GM19043 (cell line): ENCODE measurements at regions not wholly inside any gene's neighbourhood (a gene's known extent, or its start where the extent isn't known, plus 50 kb on each side); places are given as distances from the start of the nearest gene placed in this dataset.
"Not testable (repeated sequence)": the region's sequence is repeated elsewhere in the genome, so short reads cannot be mapped to it uniquely, and the experiment has no call there.

Experiments used
- ATAC-seq: cut with Tn5 transposase; IDR thresholded peaks from one replicate; pipeline ENCODE4 v1.9.1; 2021; ENCODE audit warnings: low read depth; ENCODE audit not compliant: unreplicated experiment

DNA sequence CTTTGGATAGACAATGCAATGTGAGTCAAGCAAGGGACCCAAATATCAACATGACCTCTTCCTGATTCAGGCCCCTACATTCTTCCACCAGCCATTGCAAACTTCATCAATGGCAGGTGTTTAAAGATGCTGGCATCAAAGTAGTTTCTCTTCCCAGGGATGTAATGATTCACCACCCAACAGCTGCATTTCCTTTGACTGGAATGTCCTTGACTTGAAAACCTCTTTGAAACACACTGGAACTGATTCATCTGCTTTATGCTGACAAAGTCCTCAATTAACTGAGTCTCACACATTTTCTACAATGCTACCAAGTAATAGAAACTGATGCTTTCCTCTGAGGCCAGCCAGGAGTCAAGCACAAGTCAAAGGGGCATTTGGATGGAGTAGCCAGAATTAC, 385.5 kb downstream of the GBE1 start:
- no peak for ATAC-seq

- ATAC-seq = no peak
These were observed 397.0 kb downstream of the GBE1 start for GRCh38 chr3:81364411-81364810.

- ATAC-seq = no peak
These were observed 397.6 kb downstream of the GBE1 start for GRCh38 chr3:81363816-81364215.

DNA sequence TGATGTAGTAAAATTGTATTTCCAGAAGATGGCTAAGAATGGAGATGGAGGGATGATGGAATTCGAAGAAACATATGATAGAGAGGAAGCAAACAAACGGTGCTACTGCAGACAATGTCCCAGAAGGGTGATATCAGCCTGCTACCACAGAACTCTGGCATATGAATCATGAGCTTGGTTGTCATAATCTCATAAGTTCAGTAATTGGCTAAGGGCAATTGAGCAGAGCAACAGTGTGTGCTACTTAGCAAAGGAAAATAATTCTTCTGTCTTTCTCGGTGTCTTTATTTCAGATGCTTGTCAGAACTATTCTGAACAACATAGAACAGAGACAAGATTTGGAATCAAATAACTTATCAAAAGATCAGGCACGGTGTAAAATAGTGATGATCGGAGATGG, 407.3 kb downstream of the GBE1 start:
- no peak for ATAC-seq

GRCh38 chr3:81352867-81353266, 408.6 kb downstream of the GBE1 start:
- no peak for ATAC-seq

DNA sequence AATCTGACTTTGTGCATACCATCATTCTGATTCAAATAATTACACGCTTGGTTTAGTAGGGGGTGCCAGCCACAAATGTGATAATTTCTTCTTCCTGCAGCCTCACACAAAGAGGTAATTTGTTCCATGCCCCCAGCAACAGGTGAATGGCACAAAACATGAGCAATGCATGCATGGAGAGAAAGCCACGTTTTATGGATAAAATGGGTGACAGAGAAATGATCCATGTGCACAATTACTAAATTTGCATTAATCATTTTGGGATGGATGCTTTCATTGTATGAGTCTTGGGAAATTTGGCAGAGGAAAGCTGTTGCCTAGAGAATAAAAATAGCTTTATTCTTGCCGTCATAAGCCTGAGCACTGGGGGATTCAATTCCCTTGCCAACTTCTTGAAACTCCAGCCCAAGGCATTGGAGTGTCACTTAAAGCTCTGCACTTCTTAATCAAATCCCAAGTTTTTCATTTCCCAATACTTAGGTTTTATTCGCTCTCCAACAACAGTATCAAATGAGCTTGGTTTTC, 411.6 kb downstream of the GBE1 start:
- no peak for ATAC-seq

- ATAC-seq = peak; percentile 85
These were observed 422.2 kb downstream of the GBE1 start for GRCh38 chr3:81339040-81339845.

- no peak for ATAC-seq
These were observed 425.0 kb downstream of the GBE1 start for GRCh38 chr3:81336470-81336869.

DNA sequence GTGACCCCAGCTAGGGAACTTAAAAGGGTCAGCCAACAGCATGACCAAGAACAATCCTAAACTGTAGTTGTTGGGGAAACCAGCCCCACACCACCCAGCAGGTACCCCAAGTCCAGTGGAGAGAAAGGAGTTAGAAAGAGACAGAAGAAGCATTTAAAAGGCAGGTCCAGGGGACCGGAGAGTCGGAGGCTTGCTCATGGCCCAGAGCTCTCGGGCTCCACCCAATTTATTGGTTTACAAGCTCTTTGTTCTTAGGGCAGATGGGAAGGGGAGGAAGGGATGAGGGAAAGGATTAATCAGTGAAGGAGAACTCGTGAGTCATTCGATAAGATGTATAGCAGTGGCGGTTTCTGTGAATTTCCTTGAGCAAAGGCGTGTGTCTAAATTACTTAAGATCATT, 431.6 kb downstream of the GBE1 start:
- not testable (repeated sequence) for ATAC-seq

GRCh38 chr3:81326245-81326644, 435.2 kb downstream of the GBE1 start:
- ATAC-seq = no peak

DNA sequence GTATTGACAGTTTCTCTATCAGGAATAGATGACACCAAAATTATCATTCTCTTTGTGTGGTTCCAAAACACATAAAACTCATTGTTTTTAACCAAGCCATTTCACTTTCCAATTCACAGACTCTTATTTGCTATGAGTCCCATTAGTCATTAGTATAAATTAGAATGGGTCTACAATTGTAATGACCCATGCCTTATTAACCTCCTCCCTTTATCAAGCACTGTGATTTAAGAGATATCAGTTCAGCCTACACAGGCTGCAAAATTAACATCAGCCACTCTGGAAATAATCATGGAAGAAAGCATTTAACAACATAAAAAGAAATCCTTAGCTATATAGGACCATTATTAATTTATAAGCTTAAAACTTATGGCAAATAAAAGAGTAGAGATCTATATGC, 440.6 kb downstream of the GBE1 start:
- ATAC-seq = no peak

- ATAC-seq = no peak
These were observed 446.4 kb downstream of the GBE1 start for GRCh38 chr3:81315030-81315429.

- no peak for ATAC-seq
These were observed 450.1 kb downstream of the GBE1 start for GRCh38 chr3:81311321-81311720.

DNA sequence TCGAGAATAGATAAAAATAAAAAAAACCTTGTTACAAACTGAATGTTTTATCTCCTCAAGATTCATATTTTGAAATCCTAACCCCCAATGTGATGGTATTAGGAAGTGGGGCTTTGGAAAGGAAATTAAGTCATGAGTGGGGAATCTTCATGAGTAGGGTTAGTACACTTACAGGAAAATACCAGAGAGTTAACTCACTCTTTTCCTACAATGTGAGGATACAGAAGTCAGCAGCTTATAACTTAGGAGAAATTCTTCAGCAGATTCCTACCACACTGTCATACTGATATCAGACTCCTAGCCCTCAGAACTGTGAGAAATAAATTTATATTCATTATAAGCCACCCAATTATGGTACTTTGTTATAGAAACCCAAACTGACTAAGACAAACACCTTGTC, 453.1 kb downstream of the GBE1 start:
- ATAC-seq = no peak

DNA sequence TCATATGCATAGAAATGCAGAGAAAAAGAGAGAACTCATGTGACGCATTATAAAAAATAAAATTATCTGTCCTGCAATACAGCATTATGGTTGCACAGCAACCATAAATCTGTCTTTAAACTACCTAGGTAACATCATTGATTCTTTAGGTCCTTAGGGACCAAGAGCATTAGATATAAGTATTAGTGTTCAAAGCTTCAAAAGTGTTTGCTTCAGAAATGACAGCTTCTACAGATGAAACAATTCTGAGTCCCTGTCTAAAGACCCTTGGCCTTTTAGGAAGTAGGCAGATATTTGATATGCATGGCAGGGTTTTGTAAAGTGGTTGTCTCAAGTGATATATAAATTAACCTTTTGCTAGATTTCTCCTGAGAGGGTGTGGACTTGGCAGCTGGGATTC, 454.2 kb downstream of the GBE1 start:
- no peak for ATAC-seq

- no peak for ATAC-seq
These were observed 458.1 kb downstream of the GBE1 start for GRCh38 chr3:81303321-81303720.

GRCh38 chr3:81302045-81302444, 459.4 kb downstream of the GBE1 start:
- ATAC-seq = peak; percentile 73

DNA sequence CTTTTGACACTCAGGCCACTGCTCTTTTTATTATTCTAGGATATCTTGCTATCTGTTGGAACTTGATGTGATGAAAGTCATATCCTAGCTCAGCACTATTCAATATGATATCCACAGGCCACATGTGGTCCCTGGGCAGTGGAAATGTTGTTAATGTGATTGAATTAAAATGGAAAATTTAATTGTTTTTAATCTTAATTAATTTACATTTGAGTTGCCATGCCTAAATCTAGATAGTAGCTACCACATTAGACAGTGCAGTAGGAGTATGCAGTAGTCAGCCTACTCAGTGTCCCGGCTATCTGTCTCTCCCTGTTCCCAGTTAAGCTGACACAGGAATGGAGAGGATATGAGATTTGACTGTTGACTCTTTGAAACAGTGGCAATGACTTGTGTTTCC, 460.2 kb downstream of the GBE1 start:
- no peak for ATAC-seq

DNA sequence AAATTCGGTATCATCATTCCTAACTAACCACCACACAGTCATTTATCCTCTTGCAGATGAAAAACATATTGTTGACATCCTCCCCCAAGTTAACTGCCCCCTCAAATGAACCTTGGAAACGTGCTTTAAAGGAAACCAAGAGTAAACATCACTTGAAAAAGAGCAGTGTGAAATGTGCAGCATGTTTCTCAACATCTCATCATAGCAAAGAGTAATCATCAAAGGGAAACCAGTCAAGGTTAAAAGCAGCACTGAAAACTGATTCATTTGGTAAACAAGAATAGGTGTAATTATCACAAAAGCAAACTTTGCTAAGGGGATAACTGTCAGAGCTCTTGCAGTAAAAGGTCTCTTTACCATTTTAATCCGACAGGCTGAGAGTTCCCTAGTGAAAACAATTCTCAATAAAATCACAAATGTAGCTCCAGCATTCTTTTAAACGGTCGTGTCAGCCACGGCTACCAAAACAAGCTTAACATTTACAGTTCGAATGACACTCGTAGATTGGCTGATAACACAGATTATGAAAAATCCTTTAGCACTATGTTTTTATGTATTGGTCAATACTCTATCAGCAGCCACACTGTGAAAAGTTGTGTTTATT, 461.0 kb downstream of the GBE1 start:
- ATAC-seq = no peak

DNA sequence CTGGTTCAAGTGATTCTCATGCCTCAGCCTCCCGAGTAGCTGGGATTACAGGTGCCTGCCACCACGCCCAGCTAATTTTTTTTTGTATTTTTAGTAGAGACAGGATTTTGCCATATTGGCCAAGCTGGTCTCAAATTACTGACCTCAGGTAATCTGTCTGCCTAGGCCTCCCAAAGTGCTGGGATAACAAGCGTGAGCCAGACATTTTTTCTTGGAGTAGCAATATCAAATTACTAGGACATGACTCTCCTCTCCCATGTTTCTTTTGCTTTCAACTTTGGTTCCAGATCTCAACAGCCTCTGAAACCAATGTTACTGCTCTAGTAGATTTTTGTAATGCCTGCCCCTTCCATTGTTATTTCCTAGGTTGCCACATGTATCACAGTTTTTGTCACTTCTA, 462.0 kb downstream of the GBE1 start:
- no peak for ATAC-seq

DNA sequence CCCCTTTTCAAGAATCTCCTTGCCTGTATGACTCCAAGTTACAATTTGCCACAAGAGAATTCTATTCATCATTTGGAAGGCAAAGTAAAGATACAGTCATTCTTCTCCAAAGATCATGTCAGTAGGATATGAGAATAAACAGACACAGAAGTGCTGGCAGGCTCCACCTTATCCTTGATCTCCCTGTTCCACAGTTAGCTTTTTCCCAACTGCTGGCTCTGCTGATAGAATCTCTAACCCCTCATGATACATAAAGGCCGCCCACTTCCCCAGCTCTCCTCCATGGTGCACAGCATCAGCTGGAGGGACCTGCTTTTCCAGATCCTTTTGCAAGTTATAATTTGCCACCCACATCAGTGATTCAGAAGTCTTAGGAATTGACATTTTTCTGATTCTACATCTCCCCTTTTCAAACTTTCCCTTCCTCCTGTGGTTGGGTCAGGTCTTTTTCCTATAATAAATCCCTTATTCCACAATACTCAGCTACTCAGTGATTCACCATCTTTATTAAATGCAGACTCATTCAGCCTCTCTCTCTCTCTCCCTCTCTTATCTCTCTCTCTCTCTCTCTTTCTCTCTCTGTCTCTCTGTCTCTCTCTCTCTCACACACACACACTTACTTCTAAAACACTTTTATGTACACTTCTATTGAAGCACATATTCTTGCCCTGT, 465.4 kb downstream of the GBE1 start:
- no peak for ATAC-seq

- ATAC-seq = no peak
These were observed 468.3 kb downstream of the GBE1 start for GRCh38 chr3:81293156-81293555.
